ENCODE measurements at regions not wholly inside any gene's neighbourhood (a gene's known extent, or its start where the extent isn't known, plus 50 kb on each side); places are given as distances from the start of the nearest gene placed in this dataset.

- no peak overlapping the region for H3K27ac Mint-ChIP-seq
- H3K36me3 Mint-ChIP-seq = no peaks in the 10 kb centered on the region
- DNase-seq (no peak), ATAC-seq (replicated peaks) (no peak)
- H3K9me3 Mint-ChIP-seq = no peaks in the 10 kb centered on the region
- no peak overlapping the region for H3K4me3 Mint-ChIP-seq
- no peaks in the 10 kb centered on the region for H3K4me1 Mint-ChIP-seq
- H3K27me3 Mint-ChIP-seq = peaks cover 0 to 7% of the 10 kb centered on the region in 2 donors
These were observed 56.1 kb upstream of the GATA6 start for GRCh38 chr18:22113144-22113844.

- Mint-ChIP-seq H3K27ac (no peak overlapping the region), H3K36me3 (no peaks in the 10 kb centered on the region), H3K4me3 (no peak overlapping the region), H3K4me1 (no peaks in the 10 kb centered on the region), H3K27me3 (peaks cover 0 to 7% of the 10 kb centered on the region in 2 donors), H3K9me3 (no peaks in the 10 kb centered on the region)
- DNase-seq (no peak), ATAC-seq (replicated peaks) (no peak)
These were observed 54.7 kb upstream of the GATA6 start for GRCh38 chr18:22114526-22115321.

- Mint-ChIP-seq H3K9me3 (no peaks in the 10 kb centered on the region), H3K4me1 (no peaks in the 10 kb centered on the region), H3K4me3 (no peak overlapping the region), H3K27ac (no peak overlapping the region), H3K36me3 (no peaks in the 10 kb centered on the region), H3K27me3 (peaks cover 0 to 7% of the 10 kb centered on the region in 2 donors)
- DNase-seq = no peak
- ATAC-seq (replicated peaks) = no peak
These were observed 53.8 kb upstream of the GATA6 start for GRCh38 chr18:22115573-22115972.
